ENCODE measurements at regions not wholly inside any gene's neighbourhood (a gene's known extent, or its start where the extent isn't known, plus 50 kb on each side); places are given as distances from the start of the nearest gene placed in this dataset.

DNA sequence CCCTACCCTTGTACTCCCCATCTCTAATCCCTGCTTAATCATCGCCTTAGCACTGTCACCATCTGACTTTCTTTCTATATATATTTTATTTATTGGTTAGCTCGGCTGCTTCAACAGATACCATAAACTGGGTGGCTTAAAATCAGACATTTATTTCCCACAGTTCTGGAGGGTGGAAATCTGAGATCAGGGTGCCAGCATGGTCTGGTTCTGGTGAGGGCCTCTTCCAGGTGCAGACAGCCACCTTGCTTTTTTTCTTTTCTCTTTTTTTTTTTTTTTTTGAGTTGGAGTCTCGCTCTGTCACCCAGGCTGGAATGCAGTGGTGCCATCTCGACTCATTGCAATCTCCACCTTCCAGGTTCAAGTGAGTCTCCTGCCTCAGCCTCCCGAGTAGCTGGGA lies 127.5 kb upstream of the ESR1 start:
- no peak for DNase-seq (ENCODE audit: extremely low spot score)
- ChIA-PET POLR2A (no interaction called here), CTCF (no interaction called here)
- TF ChIP-seq SP1 (IDR thresholded peaks at IDR 0.05), result no peak
- no peak for TF ChIP-seq ELF4 (IDR thresholded peaks at IDR 0.05)
- TF ChIP-seq HDGF (IDR thresholded peaks at IDR 0.05; ENCODE audit: borderline replicate concordance), result no peak
- TF ChIP-seq BHLHE40 (IDR thresholded peaks at IDR 0.05; ENCODE audit: borderline replicate concordance), result no peak
- TF ChIP-seq FOXK2 (IDR thresholded peaks at IDR 0.05), result no peak
- no peak for TF ChIP-seq CTBP1 (IDR thresholded peaks at IDR 0.05; ENCODE audit: borderline replicate concordance)
- TF ChIP-seq ZNF384 (IDR thresholded peaks at IDR 0.05), result no peak
- no peak for TF ChIP-seq SUZ12 (IDR thresholded peaks at IDR 0.05)
- TF ChIP-seq ARNT (IDR thresholded peaks at IDR 0.05), result no peak
- no peak for TF ChIP-seq NFRKB (IDR thresholded peaks at IDR 0.05)
- TF ChIP-seq, protein P1, sequence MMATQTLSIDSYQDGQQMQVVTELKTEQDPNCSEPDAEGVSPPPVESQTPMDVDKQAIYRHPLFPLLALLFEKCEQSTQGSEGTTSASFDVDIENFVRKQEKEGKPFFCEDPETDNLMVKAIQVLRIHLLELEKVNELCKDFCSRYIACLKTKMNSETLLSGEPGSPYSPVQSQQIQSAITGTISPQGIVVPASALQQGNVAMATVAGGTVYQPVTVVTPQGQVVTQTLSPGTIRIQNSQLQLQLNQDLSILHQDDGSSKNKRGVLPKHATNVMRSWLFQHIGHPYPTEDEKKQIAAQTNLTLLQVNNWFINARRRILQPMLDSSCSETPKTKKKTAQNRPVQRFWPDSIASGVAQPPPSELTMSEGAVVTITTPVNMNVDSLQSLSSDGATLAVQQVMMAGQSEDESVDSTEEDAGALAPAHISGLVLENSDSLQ (IDR thresholded peaks at IDR 0.05), result no peak
- no peak for TF ChIP-seq FOXM1 (IDR thresholded peaks at IDR 0.05; ENCODE audit: borderline replicate concordance)
- no peak for TF ChIP-seq TARDBP (IDR thresholded peaks at IDR 0.05)
- TF ChIP-seq FOXA1 (IDR thresholded peaks at IDR 0.05), result no peak
- TF ChIP-seq L3MBTL2 (conservative IDR thresholded peaks at IDR 0.05), result no peak
- TF ChIP-seq LEF1 (IDR thresholded peaks at IDR 0.05; ENCODE audit: borderline replicate concordance), result no peak

DNA sequence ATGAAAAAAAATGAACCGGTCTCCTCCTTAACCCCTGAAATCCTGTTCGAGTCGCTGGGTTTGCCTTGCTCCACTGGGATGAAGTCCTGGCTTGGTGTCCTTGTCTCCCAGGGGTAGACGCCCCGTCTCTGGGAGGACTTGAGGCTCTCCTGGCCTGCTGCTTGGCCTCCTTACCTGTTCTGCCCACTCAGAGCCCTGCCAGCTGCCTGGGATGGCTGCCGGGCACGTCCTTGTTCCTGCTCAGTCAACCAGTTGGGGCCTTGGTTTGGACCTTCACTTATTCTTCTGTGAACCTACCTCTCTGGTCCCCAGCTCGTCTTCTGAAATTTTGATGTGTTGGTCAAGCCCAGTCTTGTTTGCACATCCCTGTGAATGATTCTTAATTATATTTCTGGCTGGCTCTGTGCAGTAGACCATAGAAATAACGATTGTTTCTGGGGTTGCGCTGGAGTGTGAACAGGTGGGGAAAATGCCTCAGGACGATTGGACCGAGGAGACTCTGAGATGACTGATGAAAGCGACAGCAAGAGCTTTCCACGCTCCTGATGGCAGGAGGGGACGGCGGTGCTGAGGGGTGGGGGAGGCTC lies 126.5 kb upstream of the ESR1 start:
- TF ChIP-seq LEF1 (IDR thresholded peaks at IDR 0.05; ENCODE audit: borderline replicate concordance) (no peak), ZNF384 (IDR thresholded peaks at IDR 0.05) (no peak), TARDBP (IDR thresholded peaks at IDR 0.05) (no peak), ELF4 (IDR thresholded peaks at IDR 0.05) (no peak)
- TF ChIP-seq, protein P1 (IDR thresholded peaks at IDR 0.05), result no peak

DNA sequence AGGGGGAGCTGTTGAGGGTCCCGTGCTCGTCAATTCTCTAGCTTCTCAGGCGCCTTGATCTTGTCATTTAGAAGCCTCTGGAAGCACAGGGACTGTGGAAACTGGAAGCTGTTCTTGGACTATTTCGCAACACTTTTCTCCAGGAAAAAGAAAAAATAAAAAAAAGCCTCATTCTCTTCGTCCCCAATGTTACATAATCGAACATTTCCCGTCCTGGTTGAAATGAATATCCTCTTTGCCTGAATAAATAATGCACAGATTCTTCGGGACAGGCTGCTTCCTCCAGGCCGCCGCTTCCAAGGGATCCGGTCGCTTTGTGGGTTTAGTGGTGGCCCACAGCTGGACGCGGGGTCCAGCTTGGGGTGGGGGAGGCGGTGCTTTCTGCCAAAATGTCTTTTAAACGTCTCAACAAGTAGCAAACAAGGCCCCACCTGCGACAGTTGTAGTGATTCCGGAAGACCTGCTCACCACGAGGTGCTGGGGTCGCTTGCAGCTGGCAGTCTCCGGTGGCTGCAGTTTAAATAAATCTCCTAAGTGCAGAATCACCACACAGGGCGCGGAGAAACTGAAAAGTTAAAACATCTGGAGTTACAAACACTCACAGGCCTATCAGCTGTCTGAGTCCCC lies 125.9 kb upstream of the ESR1 start:
- no peak for DNase-seq (ENCODE audit: extremely low spot score)
- TF ChIP-seq ELF4 (IDR thresholded peaks at IDR 0.05), result no peak
- TF ChIP-seq, protein P1 (IDR thresholded peaks at IDR 0.05), result no peak
- no peak for TF ChIP-seq BHLHE40 (IDR thresholded peaks at IDR 0.05; ENCODE audit: borderline replicate concordance)
- TF ChIP-seq FOXA1 (IDR thresholded peaks at IDR 0.05), result no peak
- TF ChIP-seq SP1 (IDR thresholded peaks at IDR 0.05), result no peak
- TF ChIP-seq LEF1 (IDR thresholded peaks at IDR 0.05; ENCODE audit: borderline replicate concordance), result no peak
- TF ChIP-seq HDGF (IDR thresholded peaks at IDR 0.05; ENCODE audit: borderline replicate concordance), result no peak
- TF ChIP-seq FOXM1 (IDR thresholded peaks at IDR 0.05; ENCODE audit: borderline replicate concordance), result no peak
- TF ChIP-seq ARNT (IDR thresholded peaks at IDR 0.05), result no peak
- TF ChIP-seq ZNF384 (IDR thresholded peaks at IDR 0.05), result no peak
- no peak for TF ChIP-seq NFRKB (IDR thresholded peaks at IDR 0.05)
- no peak for TF ChIP-seq TARDBP (IDR thresholded peaks at IDR 0.05)
- no peak for TF ChIP-seq FOXK2 (IDR thresholded peaks at IDR 0.05)
- TF ChIP-seq CTBP1 (IDR thresholded peaks at IDR 0.05; ENCODE audit: borderline replicate concordance), result no peak
- no peak for TF ChIP-seq SUZ12 (IDR thresholded peaks at IDR 0.05)
- TF ChIP-seq L3MBTL2 (conservative IDR thresholded peaks at IDR 0.05), result no peak
- CTCF ChIA-PET, result interaction anchor here (0.6 kb wide), 1 partner anchor 691 kb away, joined by 3 read pairs; no protein-coding TSS in a partner anchor
- POLR2A ChIA-PET, result no interaction called here

More for the DNA sequence above, 126.5 kb upstream of the ESR1 start:
- CTCF ChIA-PET, result interaction anchor here (0.6 kb wide), 1 partner anchor 692 kb away, joined by 3 read pairs; no protein-coding TSS in a partner anchor
- POLR2A ChIA-PET, result no interaction called here
- no peak for DNase-seq (ENCODE audit: extremely low spot score)

DNA sequence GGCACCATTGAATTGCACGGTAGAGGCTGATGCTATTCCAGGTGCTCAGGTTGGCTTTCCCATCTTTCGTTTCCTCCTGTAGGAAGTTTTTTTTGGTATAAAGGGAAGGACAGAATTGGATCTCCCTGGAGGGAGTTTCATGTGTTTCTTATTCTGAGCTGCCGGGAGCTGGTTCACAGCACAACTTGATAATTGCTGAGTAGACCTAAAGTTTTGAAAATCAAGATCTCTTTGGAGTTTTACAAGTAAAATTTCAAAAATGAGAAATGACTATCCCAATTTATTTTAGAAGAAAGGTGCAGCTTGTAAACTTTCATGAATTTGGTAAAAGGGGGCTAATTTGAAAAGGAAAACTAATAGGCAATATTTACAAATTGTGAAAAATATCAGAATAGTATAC lies 125.2 kb upstream of the ESR1 start:
- ChIA-PET CTCF (no interaction called here), POLR2A (no interaction called here)
- DNase-seq (ENCODE audit: extremely low spot score), result no peak
- TF ChIP-seq LEF1 (IDR thresholded peaks at IDR 0.05; ENCODE audit: borderline replicate concordance) (no peak), SP1 (IDR thresholded peaks at IDR 0.05) (no peak), FOXM1 (IDR thresholded peaks at IDR 0.05; ENCODE audit: borderline replicate concordance) (no peak), FOXA1 (IDR thresholded peaks at IDR 0.05) (no peak), NFRKB (IDR thresholded peaks at IDR 0.05) (no peak), HDGF (IDR thresholded peaks at IDR 0.05; ENCODE audit: borderline replicate concordance) (no peak), TARDBP (IDR thresholded peaks at IDR 0.05) (no peak), SUZ12 (IDR thresholded peaks at IDR 0.05) (no peak), ELF4 (IDR thresholded peaks at IDR 0.05) (no peak)
- TF ChIP-seq, protein P1 (IDR thresholded peaks at IDR 0.05), result no peak

DNA sequence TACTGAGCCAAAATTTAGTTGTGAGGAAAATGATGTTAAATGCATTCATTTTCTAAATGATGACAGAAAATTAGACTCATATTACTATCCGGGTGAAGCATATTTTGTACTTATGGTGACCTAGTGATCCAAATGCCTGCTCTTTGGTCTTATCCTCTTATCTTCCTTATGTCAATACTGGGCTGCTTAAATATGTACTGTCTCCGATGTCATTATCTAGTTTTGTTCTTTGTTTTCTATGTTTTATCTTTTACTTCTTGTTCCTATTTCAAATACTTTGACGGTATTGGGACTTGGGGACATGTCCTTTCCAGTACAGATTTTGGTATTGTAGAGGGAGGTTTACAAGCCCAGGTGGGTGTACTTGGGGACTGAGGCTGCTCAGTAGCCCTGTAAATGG lies 124.6 kb upstream of the ESR1 start:
- CTCF ChIA-PET, result no interaction called here
- POLR2A ChIA-PET, result no interaction called here

More for the DNA sequence above, 124.6 kb upstream of the ESR1 start:
- DNase-seq (ENCODE audit: extremely low spot score), result no peak
- TF ChIP-seq ELF4 (IDR thresholded peaks at IDR 0.05) (no peak), SP1 (IDR thresholded peaks at IDR 0.05) (no peak), ARNT (IDR thresholded peaks at IDR 0.05) (no peak), LEF1 (IDR thresholded peaks at IDR 0.05; ENCODE audit: borderline replicate concordance) (no peak), HDGF (IDR thresholded peaks at IDR 0.05; ENCODE audit: borderline replicate concordance) (no peak), TARDBP (IDR thresholded peaks at IDR 0.05) (no peak), BHLHE40 (IDR thresholded peaks at IDR 0.05; ENCODE audit: borderline replicate concordance) (no peak), FOXM1 (IDR thresholded peaks at IDR 0.05; ENCODE audit: borderline replicate concordance) (no peak), L3MBTL2 (conservative IDR thresholded peaks at IDR 0.05) (no peak), ZNF384 (IDR thresholded peaks at IDR 0.05) (no peak), NFRKB (IDR thresholded peaks at IDR 0.05) (no peak)
